ENCODE measurements at regions not wholly inside any gene's neighbourhood (a gene's known extent, or its start where the extent isn't known, plus 50 kb on each side); places are given as distances from the start of the nearest gene placed in this dataset.

DNA sequence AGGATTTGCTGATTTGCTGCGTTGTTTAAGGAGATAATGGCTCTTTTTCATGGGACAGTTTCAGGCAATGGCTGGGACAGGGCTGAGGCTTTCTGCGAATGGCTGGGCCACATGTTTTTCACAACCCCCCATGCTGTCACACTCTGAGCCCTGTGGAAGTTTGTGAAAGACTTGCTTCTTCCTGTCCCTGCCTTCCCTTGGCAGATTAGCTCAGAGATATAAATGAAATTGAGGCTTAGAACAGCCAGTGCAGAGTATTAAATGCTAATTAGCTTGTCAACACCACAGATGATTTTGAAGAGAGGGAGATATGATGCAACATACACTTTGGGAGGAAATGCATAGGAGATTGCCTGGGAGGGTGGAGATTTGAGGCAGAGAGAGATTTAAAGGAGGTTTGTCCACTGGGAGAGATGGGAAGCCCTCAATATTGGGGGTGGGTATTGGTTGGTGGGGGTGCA lies 232.0 kb downstream of the SH2D4B start:
- TF ChIP-seq POLR2A (IDR thresholded peaks at IDR 0.05) = no peak
- TF ChIP-seq, protein P1, sequence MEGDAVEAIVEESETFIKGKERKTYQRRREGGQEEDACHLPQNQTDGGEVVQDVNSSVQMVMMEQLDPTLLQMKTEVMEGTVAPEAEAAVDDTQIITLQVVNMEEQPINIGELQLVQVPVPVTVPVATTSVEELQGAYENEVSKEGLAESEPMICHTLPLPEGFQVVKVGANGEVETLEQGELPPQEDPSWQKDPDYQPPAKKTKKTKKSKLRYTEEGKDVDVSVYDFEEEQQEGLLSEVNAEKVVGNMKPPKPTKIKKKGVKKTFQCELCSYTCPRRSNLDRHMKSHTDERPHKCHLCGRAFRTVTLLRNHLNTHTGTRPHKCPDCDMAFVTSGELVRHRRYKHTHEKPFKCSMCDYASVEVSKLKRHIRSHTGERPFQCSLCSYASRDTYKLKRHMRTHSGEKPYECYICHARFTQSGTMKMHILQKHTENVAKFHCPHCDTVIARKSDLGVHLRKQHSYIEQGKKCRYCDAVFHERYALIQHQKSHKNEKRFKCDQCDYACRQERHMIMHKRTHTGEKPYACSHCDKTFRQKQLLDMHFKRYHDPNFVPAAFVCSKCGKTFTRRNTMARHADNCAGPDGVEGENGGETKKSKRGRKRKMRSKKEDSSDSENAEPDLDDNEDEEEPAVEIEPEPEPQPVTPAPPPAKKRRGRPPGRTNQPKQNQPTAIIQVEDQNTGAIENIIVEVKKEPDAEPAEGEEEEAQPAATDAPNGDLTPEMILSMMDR (IDR thresholded peaks at IDR 0.05) = no peak
- no peak for DNase-seq (ENCODE audit: low spot score in 2 of 2)
- intact Hi-C loops (cut with DNase I; ENCODE audit: low total_unique reads) = no loop called here
- no peak overlapping the region for H3K4me3 ChIP-seq (ENCODE audit: low read depth, poor library complexity, severe bottlenecking)
- WGBS, 2 donors = 35 to 59% methylated on average over 2 of the region's 2 CpGs

DNA sequence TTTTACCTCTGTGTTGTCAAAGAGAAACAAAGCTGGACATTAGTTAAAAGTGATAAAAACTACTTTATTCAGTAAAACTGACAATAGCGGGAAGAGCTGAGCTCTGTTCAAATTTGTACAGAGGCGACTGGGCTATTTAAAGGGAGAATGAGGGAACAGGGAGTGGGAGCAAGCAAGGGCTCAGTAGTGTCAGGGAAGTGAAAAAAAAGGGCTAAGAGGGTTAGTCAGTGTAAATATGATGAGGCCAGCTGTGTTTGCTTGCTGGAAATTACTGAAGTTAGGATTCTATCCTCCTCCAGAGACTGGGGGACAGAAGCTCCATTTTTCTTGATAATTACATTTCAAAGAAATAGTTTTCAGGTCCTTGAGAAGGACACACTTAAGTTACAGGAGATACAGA lies 232.5 kb downstream of the SH2D4B start:
- WGBS, 2 donors = 88 to 92% methylated on average over 2 of the region's 2 CpGs
- no peak for DNase-seq (ENCODE audit: low spot score in 2 of 2)
- no peak overlapping the region for H3K4me3 ChIP-seq (ENCODE audit: low read depth, poor library complexity, severe bottlenecking)
- no peak for TF ChIP-seq POLR2A (IDR thresholded peaks at IDR 0.05)
- intact Hi-C loops (cut with DNase I; ENCODE audit: low total_unique reads) = no loop called here

DNA sequence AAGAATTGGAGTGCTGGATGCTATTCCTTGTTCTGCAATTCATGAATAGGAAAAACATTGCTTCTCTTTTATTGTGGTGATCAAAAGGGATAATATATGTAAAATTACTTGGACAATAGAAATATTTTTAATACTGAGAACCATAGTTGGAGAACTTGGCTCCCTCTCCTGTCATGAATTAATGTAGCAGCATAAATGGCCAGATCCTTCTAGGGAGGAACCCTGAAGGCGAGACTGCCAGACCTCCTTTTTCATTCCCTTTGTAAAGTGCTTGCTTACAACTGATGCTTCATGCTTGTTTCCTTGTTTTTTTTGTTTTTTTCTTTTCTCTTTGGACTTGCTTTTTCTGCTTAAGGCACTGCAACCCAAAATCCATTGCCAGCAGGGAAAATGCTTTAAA lies 233.6 kb downstream of the SH2D4B start:
- no peak overlapping the region for H3K4me3 ChIP-seq (ENCODE audit: low read depth, poor library complexity, severe bottlenecking)
- TF ChIP-seq POLR2A (IDR thresholded peaks at IDR 0.05) = no peak
- TF ChIP-seq, protein P1 (IDR thresholded peaks at IDR 0.05) = no peak
- intact Hi-C loops (cut with DNase I; ENCODE audit: low total_unique reads) = no loop called here
- no peak for DNase-seq (ENCODE audit: low spot score in 2 of 2)
- 51 to 52% methylated on average over 1 of the region's 1 CpG for WGBS, 2 donors

DNA sequence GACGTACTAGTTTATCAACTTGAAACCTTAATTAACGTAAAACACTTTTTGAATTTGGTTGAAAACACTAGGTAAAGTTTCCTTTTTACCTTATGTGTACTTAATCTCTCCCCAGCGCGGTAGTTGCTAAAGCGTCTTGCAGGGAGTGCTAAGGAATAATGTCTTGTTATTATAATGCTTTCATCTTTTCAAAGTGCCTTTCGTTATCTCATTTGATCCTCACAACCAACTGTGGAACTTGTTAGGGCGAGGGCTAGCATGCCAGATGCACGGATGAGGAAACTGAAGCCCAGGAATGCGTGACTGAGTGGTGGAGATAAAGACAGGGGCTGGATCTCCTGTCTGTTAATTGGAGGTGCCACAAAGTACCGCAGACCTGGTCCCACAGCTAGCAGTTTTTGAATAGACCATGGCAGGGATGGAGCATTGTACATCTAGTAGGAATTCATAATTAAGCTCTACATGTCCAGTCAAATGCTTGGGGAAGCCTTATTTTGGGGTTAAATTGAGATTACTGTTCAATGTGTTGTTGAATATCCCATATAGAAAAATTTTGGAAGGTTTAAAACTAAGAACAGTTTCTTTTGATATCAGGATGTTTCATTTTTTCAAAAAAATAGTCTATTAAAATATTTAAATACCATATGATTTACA lies 234.3 kb downstream of the SH2D4B start:
- 53 to 66% methylated on average over 10 of the region's 10 CpGs for WGBS, 2 donors
- H3K4me3 ChIP-seq (ENCODE audit: low read depth, poor library complexity, severe bottlenecking) = no peak overlapping the region
- intact Hi-C loops (cut with DNase I; ENCODE audit: low total_unique reads) = no loop called here
- DNase-seq (ENCODE audit: low spot score in 2 of 2) = no peak
- TF ChIP-seq, protein P1 (IDR thresholded peaks at IDR 0.05) = no peak
- TF ChIP-seq POLR2A (IDR thresholded peaks at IDR 0.05) = no peak

DNA sequence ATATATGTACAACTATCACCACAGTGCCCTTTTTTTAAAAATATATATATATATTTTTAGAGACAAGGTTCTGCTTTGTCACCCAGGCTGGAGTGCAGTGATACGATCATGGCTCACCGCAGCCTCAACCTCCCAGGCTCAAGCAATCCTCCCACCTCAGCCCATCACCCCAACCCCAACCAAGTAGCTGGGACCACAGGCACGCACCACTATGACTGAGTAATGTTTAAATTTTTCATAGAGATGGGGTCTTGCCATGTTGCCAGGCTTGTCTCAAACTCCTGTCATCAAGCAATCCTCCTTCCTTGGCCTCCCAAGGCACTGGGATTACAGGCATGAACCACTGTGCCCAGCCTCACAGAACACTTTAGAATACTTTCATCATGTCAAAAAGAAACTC lies 234.9 kb downstream of the SH2D4B start:
- TF ChIP-seq, protein P1 (IDR thresholded peaks at IDR 0.05) = no peak
- TF ChIP-seq POLR2A (IDR thresholded peaks at IDR 0.05) = no peak
- no peak overlapping the region for H3K4me3 ChIP-seq (ENCODE audit: low read depth, poor library complexity, severe bottlenecking)
- no peak for DNase-seq (ENCODE audit: low spot score in 2 of 2)
- WGBS, 2 donors = 87 to 95% methylated on average over 3 of the region's 3 CpGs
- intact Hi-C loops (cut with DNase I; ENCODE audit: low total_unique reads) = no loop called here

DNA sequence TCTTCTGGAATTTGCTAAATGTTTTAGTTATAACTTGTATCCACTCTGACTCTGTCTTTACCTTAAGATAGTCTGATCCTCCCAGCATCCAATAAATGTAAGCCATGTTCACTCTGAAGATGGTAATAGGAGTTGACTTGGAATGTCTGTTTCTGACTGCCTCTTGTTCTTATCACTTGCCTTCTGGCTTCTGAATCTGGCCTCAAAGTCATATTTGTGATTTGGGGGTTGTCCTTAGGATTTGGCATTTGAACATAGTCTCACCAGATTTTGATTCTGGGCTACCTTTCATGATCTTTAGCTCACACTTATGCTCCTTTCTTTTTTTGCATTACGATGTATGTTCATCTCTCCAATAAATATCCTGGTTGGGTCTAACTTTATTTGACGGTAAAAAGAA lies 247.0 kb downstream of the SH2D4B start:
- intact Hi-C loops (cut with DNase I; ENCODE audit: low total_unique reads) = no loop called here
- WGBS, 2 donors = 94 to 97% methylated on average over 2 of the region's 2 CpGs
- H3K4me3 ChIP-seq (ENCODE audit: low read depth, poor library complexity, severe bottlenecking) = no peak overlapping the region
- no peak for DNase-seq (ENCODE audit: low spot score in 2 of 2)
- no peak for TF ChIP-seq POLR2A (IDR thresholded peaks at IDR 0.05)
- TF ChIP-seq, protein P1 (IDR thresholded peaks at IDR 0.05) = no peak

Data from lower leg skin (tissue), 4 donors.